GM23338 (cell line): ENCODE measurements at regions not wholly inside any gene's neighbourhood (a gene's known extent, or its start where the extent isn't known, plus 50 kb on each side); places are given as distances from the start of the nearest gene placed in this dataset.

Experiments
- CREB1 ChIP-seq: fragments of 250-450 bp; sonication (Bioruptor Pico); IDR thresholded peaks from 2 replicates; pipeline ENCODE4 v1.5.0; 2020; ENCODE audit warnings: low read depth, mild to moderate bottlenecking, moderate library complexity
- EZH2 ChIP-seq: fragments of 200-600 bp; sonication (generic); IDR thresholded peaks from one replicate; pipeline ENCODE4 v1.8.0; 2017; ENCODE audit warnings: antibody characterized with exemption, mild to moderate bottlenecking, low read depth; ENCODE audit not compliant: unreplicated experiment
- EZH2phosphoT487 ChIP-seq: fragments of 200-600 bp; sonication (generic); IDR thresholded peaks from one replicate; pipeline ENCODE4 v1.8.1; 2018; ENCODE audit warnings: antibody characterized with exemption; ENCODE audit not compliant: unreplicated experiment
- JUNB ChIP-seq: IDR thresholded peaks from one replicate; pipeline ENCODE4 v1.6.1; 2016; ENCODE audit warnings: antibody characterized with exemption; ENCODE audit not compliant: unreplicated experiment
- POLR2AphosphoS5 ChIP-seq: IDR thresholded peaks from 2 replicates; pipeline ENCODE4 v1.6.1; 2016; ENCODE audit warnings: antibody characterized with exemption, low read depth
- STAT1 ChIP-seq: IDR thresholded peaks from one replicate; pipeline ENCODE4 v1.6.1; 2016; ENCODE audit warnings: antibody characterized with exemption; ENCODE audit not compliant: unreplicated experiment
- ZNF114 ChIP-seq: fragments of 250-450 bp; sonication (Bioruptor Pico); IDR thresholded peaks from 2 replicates; pipeline ENCODE4 v1.5.0; 2020; ENCODE audit warnings: mild to moderate bottlenecking, moderate library complexity
- ZNF331 ChIP-seq: fragments of 250-450 bp; sonication (Bioruptor Pico); IDR thresholded peaks from 2 replicates; pipeline ENCODE4 v1.5.0; 2020; ENCODE audit warnings: low read depth, mild to moderate bottlenecking, moderate library complexity
- TF ChIP-seq, protein P1 (sequence below), 2 experiments: fragments of 200-600 bp in 1 of 2; sonication (generic) in 1 of 2; conservative IDR thresholded peaks; 2 replicates each; pipeline versions ENCODE4 v1.5.1 to v1.6.1; 2016 to 2017; ENCODE audit warnings: antibody characterized with exemption in 2 of 2, low read depth in 2 of 2, mild to moderate bottlenecking in 2 of 2, moderate library complexity in 1 of 2
- TF ChIP-seq, protein P2 (sequence below): IDR thresholded peaks from one replicate; pipeline ENCODE4 v1.6.1; 2018; ENCODE audit warnings: antibody characterized with exemption; ENCODE audit not compliant: unreplicated experiment
- TF ChIP-seq, protein P3 (sequence below): IDR thresholded peaks from 2 replicates; pipeline ENCODE4 v1.6.1; 2016; ENCODE audit warnings: antibody characterized with exemption

DNA sequence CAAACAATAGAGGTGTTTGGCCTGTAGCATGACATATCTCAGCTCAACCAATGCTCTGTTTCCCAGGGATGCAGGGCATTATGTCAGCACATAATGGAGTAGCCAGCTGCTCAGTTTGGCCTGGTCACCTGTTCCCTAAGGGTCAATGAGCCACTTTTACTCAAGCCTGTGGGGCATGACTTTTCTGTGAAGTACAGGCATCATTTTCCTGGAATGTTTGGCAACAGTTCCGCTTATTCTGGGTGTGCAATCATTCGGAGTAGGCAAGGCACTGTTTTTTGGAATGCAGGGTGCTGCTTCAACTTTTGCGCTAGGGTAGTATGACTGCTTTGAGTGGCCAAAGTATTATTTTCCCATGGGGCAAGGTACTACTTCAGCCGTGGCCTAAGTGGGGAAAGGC, 665.4 kb downstream of the EPHA7 start:
- no peak for TF ChIP-seq CREB1 (CRISPR knock-in tag)
- TF ChIP-seq, protein P1, sequence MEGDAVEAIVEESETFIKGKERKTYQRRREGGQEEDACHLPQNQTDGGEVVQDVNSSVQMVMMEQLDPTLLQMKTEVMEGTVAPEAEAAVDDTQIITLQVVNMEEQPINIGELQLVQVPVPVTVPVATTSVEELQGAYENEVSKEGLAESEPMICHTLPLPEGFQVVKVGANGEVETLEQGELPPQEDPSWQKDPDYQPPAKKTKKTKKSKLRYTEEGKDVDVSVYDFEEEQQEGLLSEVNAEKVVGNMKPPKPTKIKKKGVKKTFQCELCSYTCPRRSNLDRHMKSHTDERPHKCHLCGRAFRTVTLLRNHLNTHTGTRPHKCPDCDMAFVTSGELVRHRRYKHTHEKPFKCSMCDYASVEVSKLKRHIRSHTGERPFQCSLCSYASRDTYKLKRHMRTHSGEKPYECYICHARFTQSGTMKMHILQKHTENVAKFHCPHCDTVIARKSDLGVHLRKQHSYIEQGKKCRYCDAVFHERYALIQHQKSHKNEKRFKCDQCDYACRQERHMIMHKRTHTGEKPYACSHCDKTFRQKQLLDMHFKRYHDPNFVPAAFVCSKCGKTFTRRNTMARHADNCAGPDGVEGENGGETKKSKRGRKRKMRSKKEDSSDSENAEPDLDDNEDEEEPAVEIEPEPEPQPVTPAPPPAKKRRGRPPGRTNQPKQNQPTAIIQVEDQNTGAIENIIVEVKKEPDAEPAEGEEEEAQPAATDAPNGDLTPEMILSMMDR (conservative IDR thresholded peaks at IDR 0.05; ENCODE audit: low read depth in 2 of 2): no peak
- no peak for TF ChIP-seq STAT1
- no peak for TF ChIP-seq EZH2phosphoT487
- TF ChIP-seq POLR2AphosphoS5: no peak
- TF ChIP-seq JUNB: no peak
- no peak for TF ChIP-seq EZH2
- TF ChIP-seq, protein P2, sequence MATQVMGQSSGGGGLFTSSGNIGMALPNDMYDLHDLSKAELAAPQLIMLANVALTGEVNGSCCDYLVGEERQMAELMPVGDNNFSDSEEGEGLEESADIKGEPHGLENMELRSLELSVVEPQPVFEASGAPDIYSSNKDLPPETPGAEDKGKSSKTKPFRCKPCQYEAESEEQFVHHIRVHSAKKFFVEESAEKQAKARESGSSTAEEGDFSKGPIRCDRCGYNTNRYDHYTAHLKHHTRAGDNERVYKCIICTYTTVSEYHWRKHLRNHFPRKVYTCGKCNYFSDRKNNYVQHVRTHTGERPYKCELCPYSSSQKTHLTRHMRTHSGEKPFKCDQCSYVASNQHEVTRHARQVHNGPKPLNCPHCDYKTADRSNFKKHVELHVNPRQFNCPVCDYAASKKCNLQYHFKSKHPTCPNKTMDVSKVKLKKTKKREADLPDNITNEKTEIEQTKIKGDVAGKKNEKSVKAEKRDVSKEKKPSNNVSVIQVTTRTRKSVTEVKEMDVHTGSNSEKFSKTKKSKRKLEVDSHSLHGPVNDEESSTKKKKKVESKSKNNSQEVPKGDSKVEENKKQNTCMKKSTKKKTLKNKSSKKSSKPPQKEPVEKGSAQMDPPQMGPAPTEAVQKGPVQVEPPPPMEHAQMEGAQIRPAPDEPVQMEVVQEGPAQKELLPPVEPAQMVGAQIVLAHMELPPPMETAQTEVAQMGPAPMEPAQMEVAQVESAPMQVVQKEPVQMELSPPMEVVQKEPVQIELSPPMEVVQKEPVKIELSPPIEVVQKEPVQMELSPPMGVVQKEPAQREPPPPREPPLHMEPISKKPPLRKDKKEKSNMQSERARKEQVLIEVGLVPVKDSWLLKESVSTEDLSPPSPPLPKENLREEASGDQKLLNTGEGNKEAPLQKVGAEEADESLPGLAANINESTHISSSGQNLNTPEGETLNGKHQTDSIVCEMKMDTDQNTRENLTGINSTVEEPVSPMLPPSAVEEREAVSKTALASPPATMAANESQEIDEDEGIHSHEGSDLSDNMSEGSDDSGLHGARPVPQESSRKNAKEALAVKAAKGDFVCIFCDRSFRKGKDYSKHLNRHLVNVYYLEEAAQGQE: no peak
- no peak for TF ChIP-seq ZNF331
- TF ChIP-seq ZNF114: no peak
- TF ChIP-seq, protein P3, sequence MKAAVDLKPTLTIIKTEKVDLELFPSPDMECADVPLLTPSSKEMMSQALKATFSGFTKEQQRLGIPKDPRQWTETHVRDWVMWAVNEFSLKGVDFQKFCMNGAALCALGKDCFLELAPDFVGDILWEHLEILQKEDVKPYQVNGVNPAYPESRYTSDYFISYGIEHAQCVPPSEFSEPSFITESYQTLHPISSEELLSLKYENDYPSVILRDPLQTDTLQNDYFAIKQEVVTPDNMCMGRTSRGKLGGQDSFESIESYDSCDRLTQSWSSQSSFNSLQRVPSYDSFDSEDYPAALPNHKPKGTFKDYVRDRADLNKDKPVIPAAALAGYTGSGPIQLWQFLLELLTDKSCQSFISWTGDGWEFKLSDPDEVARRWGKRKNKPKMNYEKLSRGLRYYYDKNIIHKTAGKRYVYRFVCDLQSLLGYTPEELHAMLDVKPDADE: no peak
